Activated CD8-positive, alpha-beta T cell treated with anti-CD3 and anti-CD28 coated beads for 36 hours (primary cell): ENCODE measurements at regions not wholly inside any gene's neighbourhood (a gene's known extent, or its start where the extent isn't known, plus 50 kb on each side); places are given as distances from the start of the nearest gene placed in this dataset.

ENCODE experiments used
- ATAC-seq: fragments of 200-7000 bp; cut with Tn5 transposase; one replicate; pipeline ENCODE4 v1.10.0; 2021; ENCODE audit warnings: mild to moderate bottlenecking, moderate library complexity
- CTCF ChIA-PET: fragments of 350-600 bp; sonication (Branson Sonifier 250); formaldehyde crosslinking; loops from one replicate; lab custom pipeline; 2021; ENCODE audit warnings: antibody characterized with exemption; lab: Charles Lee
- POLR2A ChIA-PET: fragments of 350-600 bp; sonication (Branson Sonifier 250); formaldehyde crosslinking; loops from one replicate; lab custom pipeline; 2021; ENCODE audit warnings: antibody characterized with exemption; lab: Charles Lee
- DNase-seq: peaks from one replicate; pipeline ENCODE4 v3.0.0-alpha.2; 2020
- H3K27ac Mint-ChIP-seq: one replicate; pipeline ENCODE4 v1.8.0; 2021; ENCODE audit warnings: mild to moderate bottlenecking, mixed read lengths
- H3K27me3 Mint-ChIP-seq: one replicate; pipeline ENCODE4 v1.8.0; 2021; ENCODE audit warnings: mixed read lengths
- H3K36me3 Mint-ChIP-seq: one replicate; pipeline ENCODE4 v1.8.0; 2021; ENCODE audit warnings: low read depth, mixed read lengths
- H3K4me1 Mint-ChIP-seq: one replicate; pipeline ENCODE4 v1.8.0; 2021; ENCODE audit warnings: low read depth, mixed read lengths
- H3K4me3 Mint-ChIP-seq: one replicate; pipeline ENCODE4 v1.8.0; 2021; ENCODE audit warnings: mild to moderate bottlenecking, moderate library complexity, mixed read lengths
- H3K9me3 Mint-ChIP-seq: one replicate; pipeline ENCODE4 v1.8.0; 2021; ENCODE audit warnings: mixed read lengths
- CTCF ChIP-seq: fragments of 200-600 bp; IDR thresholded peaks from one replicate; pipeline ENCODE4 v1.8.0; 2022; ENCODE audit warnings: antibody characterized with exemption, mild to moderate bottlenecking
- intact Hi-C: fragments of 100-400 bp; cut with micrococcal nuclease; formaldehyde crosslinking; loops from one replicate; pipeline ENCODE4 v1.10.0; 2022

DNA sequence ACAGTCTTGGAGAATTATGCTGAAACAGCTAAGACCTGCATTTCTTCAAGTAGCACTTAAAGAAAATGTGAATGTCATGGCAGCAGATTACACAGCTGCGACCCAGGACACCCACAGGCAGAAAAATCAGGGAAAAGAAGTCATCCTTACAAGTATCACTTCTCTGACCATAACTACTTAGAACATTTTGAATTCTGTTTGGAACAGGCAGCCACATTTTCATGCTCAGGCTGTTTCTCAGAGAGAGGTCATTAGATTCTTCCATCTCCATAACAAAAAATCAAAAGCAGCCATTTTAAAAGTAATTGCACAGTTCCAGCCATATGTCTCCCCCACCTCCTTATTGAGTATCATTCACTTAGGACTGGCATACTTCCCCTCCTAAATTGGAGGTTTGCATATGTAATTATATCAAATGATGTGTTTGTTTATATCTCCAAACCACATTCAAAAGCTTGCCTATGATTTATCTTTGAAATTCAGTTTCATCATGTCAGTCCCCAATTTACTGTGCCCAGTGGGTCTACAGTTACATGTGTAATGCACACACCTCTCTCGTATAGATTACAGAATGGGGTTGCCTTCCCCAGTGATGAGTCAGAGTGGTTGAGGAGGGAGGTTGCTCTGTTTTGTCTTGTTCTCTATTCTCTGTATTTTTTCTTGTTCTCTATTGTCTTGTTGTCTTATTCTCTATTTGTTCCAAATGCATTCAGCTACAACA is 276.5 kb upstream of the MTNR1B start:
- no peak for ATAC-seq

DNA sequence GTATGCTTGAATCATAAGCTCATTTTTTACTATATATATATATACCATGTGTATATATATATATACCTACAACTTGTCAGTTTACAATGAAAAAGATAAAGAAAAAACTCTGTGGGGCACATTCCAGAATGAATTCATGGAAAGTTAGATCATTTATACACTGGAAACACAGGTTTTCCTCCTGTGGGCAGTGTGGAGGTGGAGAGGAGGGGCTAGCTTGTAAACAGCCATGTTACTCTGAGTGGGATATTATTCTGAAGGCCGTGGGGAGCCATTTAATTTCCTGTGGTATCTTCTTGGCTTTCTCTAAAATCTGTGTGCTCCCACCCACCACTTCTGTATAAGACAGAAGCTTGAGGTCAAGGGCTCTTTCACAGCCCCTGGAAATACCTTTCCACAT is 273.4 kb upstream of the MTNR1B start:
- no peaks in the 10 kb centered on the region for H3K36me3 Mint-ChIP-seq
- no peak overlapping the region for H3K4me3 Mint-ChIP-seq
- DNase-seq (no peak), ATAC-seq (no peak)
- TF ChIP-seq CTCF, result no peak
- no peaks in the 10 kb centered on the region for H3K4me1 Mint-ChIP-seq
- POLR2A ChIA-PET, result no interaction called here
- no peak overlapping the region for H3K27ac Mint-ChIP-seq
- CTCF ChIA-PET, result interaction anchor here (1.3 kb wide), 1 partner anchor 9 kb away, joined by 4 read pairs; no protein-coding TSS in a partner anchor
- intact Hi-C loops, result no loop called here
- no peaks in the 10 kb centered on the region for H3K27me3 Mint-ChIP-seq
- H3K9me3 Mint-ChIP-seq, result no peaks in the 10 kb centered on the region

More for the DNA sequence above, 276.5 kb upstream of the MTNR1B start:
- Mint-ChIP-seq H3K27ac (no peak overlapping the region), H3K27me3 (no peaks in the 10 kb centered on the region), H3K36me3 (no peaks in the 10 kb centered on the region), H3K9me3 (no peaks in the 10 kb centered on the region), H3K4me3 (no peak overlapping the region), H3K4me1 (no peaks in the 10 kb centered on the region)
- TF ChIP-seq CTCF, result no peak
- DNase-seq, result no peak
- intact Hi-C loops, result no loop called here
- ChIA-PET POLR2A (no interaction called here), CTCF (no interaction called here)

DNA sequence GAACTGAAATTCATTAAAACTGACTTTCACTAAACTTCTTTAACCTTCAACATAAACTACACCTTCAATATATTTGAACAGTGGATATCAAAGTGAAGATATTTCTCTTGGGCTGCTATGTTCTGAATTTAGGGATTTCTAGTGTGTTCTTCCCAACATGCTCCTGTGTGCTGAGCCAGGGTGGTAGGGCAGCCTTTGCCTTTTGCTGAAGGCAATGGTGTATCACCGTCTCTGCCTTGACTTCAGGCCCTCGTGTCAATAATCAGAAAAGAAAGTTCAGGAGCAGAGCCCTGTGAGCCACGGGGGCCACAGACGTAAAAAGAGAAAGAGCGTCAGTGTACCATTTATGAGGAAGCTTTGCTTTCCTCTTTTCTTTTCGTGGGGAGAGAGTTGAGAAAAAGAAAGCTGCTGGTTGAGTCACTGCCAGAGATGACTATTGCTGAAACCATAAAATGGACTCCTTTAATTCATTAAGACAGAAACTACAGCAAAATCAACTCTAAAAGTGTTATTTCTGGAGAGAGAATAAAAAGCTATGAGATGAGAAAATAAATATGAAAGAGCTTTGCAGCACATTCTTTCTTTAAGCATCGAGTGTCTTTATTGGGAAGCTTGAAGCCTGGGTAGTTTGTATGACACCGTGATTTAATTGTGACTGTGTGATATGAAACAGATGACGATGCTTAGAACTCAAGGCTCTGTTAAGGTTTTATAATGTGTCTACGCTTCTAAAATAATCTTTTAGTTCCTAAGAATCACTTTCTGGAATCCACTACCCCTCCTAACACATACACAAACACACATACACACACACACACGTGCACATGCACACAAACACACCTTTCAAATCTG is 271.8 kb upstream of the MTNR1B start:
- DNase-seq (no peak), ATAC-seq (no peak)
- Mint-ChIP-seq H3K36me3 (no peaks in the 10 kb centered on the region), H3K27ac (no peak overlapping the region), H3K4me1 (no peaks in the 10 kb centered on the region), H3K4me3 (no peak overlapping the region), H3K27me3 (no peaks in the 10 kb centered on the region), H3K9me3 (no peaks in the 10 kb centered on the region)
- intact Hi-C loops, result no loop called here
- ChIA-PET POLR2A (no interaction called here), CTCF (no interaction called here)
- TF ChIP-seq CTCF, result no peak

DNA sequence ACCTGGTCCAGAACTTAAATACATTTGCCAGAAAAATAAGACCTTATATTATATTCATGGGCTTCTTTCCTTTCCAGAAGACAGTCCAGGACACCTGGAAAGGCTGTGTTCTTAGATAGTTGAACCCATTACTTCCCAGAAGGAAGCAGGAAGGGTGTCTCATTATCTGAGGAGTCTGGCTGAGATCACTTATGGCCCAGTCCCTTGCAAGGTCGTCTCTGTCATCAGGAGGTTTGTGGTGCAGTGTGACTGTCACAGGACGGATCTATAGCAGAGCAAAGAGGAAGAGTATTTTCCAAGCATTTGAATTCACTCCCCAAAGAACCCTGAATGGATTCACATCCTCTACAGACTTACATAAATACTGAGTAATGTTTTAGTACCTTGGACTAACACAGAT is 270.7 kb upstream of the MTNR1B start:
- H3K4me3 Mint-ChIP-seq, result no peak overlapping the region
- no peaks in the 10 kb centered on the region for H3K9me3 Mint-ChIP-seq
- H3K4me1 Mint-ChIP-seq, result no peaks in the 10 kb centered on the region
- TF ChIP-seq CTCF, result no peak
- ChIA-PET POLR2A (no interaction called here), CTCF (no interaction called here)
- no peak overlapping the region for H3K27ac Mint-ChIP-seq
- H3K27me3 Mint-ChIP-seq, result no peaks in the 10 kb centered on the region
- ATAC-seq (no peak), DNase-seq (no peak)
- intact Hi-C loops, result no loop called here
- H3K36me3 Mint-ChIP-seq, result no peaks in the 10 kb centered on the region
